K562 (cell line): ENCODE measurements at regions not wholly inside any gene's neighbourhood (a gene's known extent, or its start where the extent isn't known, plus 50 kb on each side); places are given as distances from the start of the nearest gene placed in this dataset.

ENCODE experiments used
- ATAC-seq: fragments of 200-7000 bp; cut with Tn5 transposase; 3 replicates; pipeline ENCODE4 v1.9.1; 2020; ENCODE audit warnings: moderate library complexity
- BruUV-seq: library from RNA; stranded (reverse); fragments of 400-500 nt; replicated peaks from 2 replicates; lab custom pipeline; 2021; lab: Mats Ljungman, UMichigan
- CTCF ChIA-PET: fragments of 300-600 bp; formaldehyde crosslinking; extraction: SDS; loops from one replicate; lab custom pipeline; 2021; ENCODE audit warnings: low intra/inter-chr PET ratio; lab: Yijun Ruan, JAX
- POLR2A ChIA-PET: fragments of 300-600, 350-650 bp; sonication (Branson Sonifier 250); formaldehyde crosslinking; extraction: SDS; loops from one replicate; lab custom pipeline; 2021; ENCODE audit warnings: antibody characterized with exemption, inconsistent platforms; lab: Yijun Ruan, JAX
- DNase-seq, 4 experiments: peaks; one replicate each; pipeline versions ENCODE4 v3.0.0 to v3.0.0-alpha.2; 2011 to 2018; ENCODE audit warnings: low spot score in 3 of 4, mixed read lengths in 3 of 4; ENCODE audit errors: extremely low read depth in 1 of 4
- FAIRE-seq: peaks from 2 replicates; lab custom pipeline; 2011; peaks lifted over from hg19 to GRCh38; lab: Jason Lieb, UNC
- H2AFZ ChIP-seq: 2 replicates; pipeline ENCODE4 v1.6.0; 2011; ENCODE audit warnings: low read depth, low read length, control low read depth, inconsistent platforms
- H3K27ac ChIP-seq: fragments of 200-600 bp; 3 replicates; pipeline ENCODE4 v1.8.0; 2011; ENCODE audit warnings: low read depth, mild to moderate bottlenecking, control low read depth, inconsistent platforms, low read length, moderate library complexity, mixed read lengths; ENCODE audit errors: extremely low read depth
- H3K27me3 ChIP-seq, 2 experiments: fragments of 300-600 bp in 1 of 2; 2 replicates in 1 of 2; 3 replicates in 1 of 2; pipeline versions ENCODE4 v1.6.0 to v1.8.0; 2011; ENCODE audit warnings: inconsistent platforms in 2 of 2, low read length in 2 of 2, mild to moderate bottlenecking in 1 of 2, mixed read lengths in 1 of 2, moderate library complexity in 1 of 2; ENCODE audit not compliant: control insufficient read depth in 2 of 2, insufficient read depth in 2 of 2
- H3K36me3 ChIP-seq: fragments of 300-600 bp; 3 replicates; pipeline ENCODE4 v1.8.0; 2011; ENCODE audit warnings: mild to moderate bottlenecking, low read length, inconsistent platforms; ENCODE audit not compliant: control insufficient read depth, insufficient read depth
- H3K4me1 ChIP-seq, 2 experiments: fragments of 200-600 bp in 1 of 2; replicated peaks in 1 of 2; 2 replicates in 1 of 2; 3 replicates in 1 of 2; pipeline versions ENCODE4 v1.5.1 to v1.8.0; 2011; ENCODE audit warnings: inconsistent platforms in 2 of 2, low read length in 2 of 2, mild to moderate bottlenecking in 1 of 2, mixed read lengths in 1 of 2, moderate library complexity in 1 of 2; ENCODE audit not compliant: control insufficient read depth in 2 of 2, insufficient read depth in 2 of 2
- H3K4me2 ChIP-seq: 2 replicates; pipeline ENCODE4 v1.6.1; 2011; ENCODE audit warnings: low read length, control low read depth, inconsistent platforms, mixed read lengths; ENCODE audit not compliant: insufficient read depth
- H3K4me3 ChIP-seq: fragments of 200-600 bp; sonication (generic), shearing (Covaris generic); 2 replicates; pipeline ENCODE4 v1.5.1; 2016; ENCODE audit warnings: control low read depth, inconsistent platforms
- H3K79me2 ChIP-seq: fragments of 200-600 bp; 3 replicates; pipeline ENCODE4 v1.8.0; 2011; ENCODE audit warnings: low read length, inconsistent platforms; ENCODE audit not compliant: control insufficient read depth, insufficient read depth
- H3K9ac ChIP-seq, 2 experiments: 2 replicates each; pipeline versions ENCODE4 v1.6.0 to v1.6.1; 2011; ENCODE audit warnings: low read depth in 2 of 2, low read length in 2 of 2, control low read depth in 1 of 2, inconsistent platforms in 1 of 2, mild to moderate bottlenecking in 1 of 2, mixed read lengths in 1 of 2; ENCODE audit not compliant: insufficient read depth in 1 of 2
- H3K9me1 ChIP-seq: one replicate; pipeline ENCODE4 v1.6.0; 2011; ENCODE audit warnings: inconsistent platforms, mild to moderate bottlenecking, low read length, moderate library complexity; ENCODE audit not compliant: control insufficient read depth, insufficient read depth
- H3K9me3 ChIP-seq: replicated peaks from 2 replicates; pipeline ENCODE4 v1.5.1; 2011; ENCODE audit warnings: low read depth, low read length, inconsistent platforms; ENCODE audit not compliant: control insufficient read depth, insufficient read depth
- H4K20me1 ChIP-seq: replicated peaks from 2 replicates; pipeline ENCODE4 v1.6.1; 2011; ENCODE audit warnings: low read length, inconsistent platforms, mixed read lengths; ENCODE audit not compliant: control insufficient read depth, insufficient read depth
- BACH1 ChIP-seq: fragments of 200-800 bp; sonication (Bioruptor generic); IDR thresholded peaks from 2 replicates; pipeline ENCODE4 v1.6.1; 2016; ENCODE audit warnings: missing genetic modification characterization, missing compliant biosample characterization
- E2F5 ChIP-seq: sonication (generic); formaldehyde crosslinking; IDR thresholded peaks from 2 replicates; pipeline ENCODE4 v1.8.0; 2022; ENCODE audit warnings: mild to moderate bottlenecking, missing genetic modification reagents
- GABPB1 ChIP-seq: sonication (generic); formaldehyde crosslinking; IDR thresholded peaks from 2 replicates; pipeline ENCODE4 v1.8.0; 2022; ENCODE audit warnings: mild to moderate bottlenecking, missing genetic modification reagents
- IRF2 ChIP-seq: sonication (generic); formaldehyde crosslinking; IDR thresholded peaks from 2 replicates; pipeline ENCODE4 v1.8.1; 2022; ENCODE audit warnings: mild to moderate bottlenecking, missing genetic modification reagents
- JUN ChIP-seq, 2 experiments: sonication (generic) in 1 of 2; formaldehyde crosslinking in 1 of 2; IDR thresholded peaks; 2 replicates each; pipeline versions ENCODE4 v1.6.1 to v1.8.0; 2012 to 2022; ENCODE audit warnings: borderline replicate concordance in 2 of 2, mild to moderate bottlenecking in 2 of 2, improper control_type of control experiment in 1 of 2, low read depth in 1 of 2, low read length in 1 of 2, missing genetic modification reagents in 1 of 2
- KDM4B ChIP-seq, 2 experiments: fragments of 450-650 bp in 1 of 2; sonication (generic) in 1 of 2; IDR thresholded peaks; 2 replicates each; pipeline ENCODE4 v1.6.1; 2016 to 2017; ENCODE audit warnings: borderline replicate concordance in 2 of 2, antibody characterized with exemption in 1 of 2, low read depth in 1 of 2, mild to moderate bottlenecking in 1 of 2
- KDM5B ChIP-seq: fragments of 200-600 bp; sonication (generic); IDR thresholded peaks from 2 replicates; pipeline ENCODE4 v1.6.1; 2012; ENCODE audit warnings: low read depth, mild to moderate bottlenecking, moderate library complexity, low read length, control low read depth, inconsistent platforms; ENCODE audit not compliant: insufficient replicate concordance
- TFAM ChIP-seq: fragments of 250-450 bp; sonication (Bioruptor Pico); conservative IDR thresholded peaks from 2 replicates; pipeline ENCODE4 v1.5.0; 2021; ENCODE audit warnings: mild to moderate bottlenecking, moderate library complexity
- ZEB2 ChIP-seq: fragments of 450-650 bp; IDR thresholded peaks from 2 replicates; pipeline ENCODE4 v1.6.1; 2016
- ZNF174 ChIP-seq: fragments of 250-450 bp; sonication (Bioruptor Pico); IDR thresholded peaks from 2 replicates; pipeline ENCODE4 v1.4.0; 2020; ENCODE audit warnings: mild to moderate bottlenecking
- ZNF311 ChIP-seq: fragments of 250-450 bp; sonication (Bioruptor Pico); IDR thresholded peaks from 2 replicates; pipeline ENCODE4 v1.4.0; 2020; ENCODE audit warnings: mild to moderate bottlenecking, moderate library complexity
- ZNF696 ChIP-seq: fragments of 250-450 bp; sonication (Bioruptor Pico); conservative IDR thresholded peaks from 2 replicates; pipeline ENCODE4 v1.4.0; 2020; ENCODE audit warnings: mild to moderate bottlenecking, moderate library complexity
- in situ Hi-C: fragments of 300-500 bp; cut with MboI; formaldehyde crosslinking; loops from 4 replicates; pipeline ENCODE4 v1.15.0; 2018; ENCODE audit warnings: inconsistent platforms, mixed read lengths
- intact Hi-C: fragments of 100-400 bp; cut with micrococcal nuclease; formaldehyde crosslinking; loops from 2 replicates; pipeline ENCODE4 v1.14.2; 2022

GRCh38 chr3:30518181-30518864, 88.1 kb upstream of the TGFBR2 start (continued):
- TF ChIP-seq BACH1 (tag) (no peak), ZNF696 (CRISPR knock-in tag) (no peak), GABPB1 (CRISPR knock-in tag) (no peak), E2F5 (CRISPR knock-in tag) (no peak), KDM5B (no peak), ZNF311 (CRISPR knock-in tag) (no peak), JUN (IDR thresholded peaks at IDR 0.05; ENCODE audit: borderline replicate concordance, low read depth, low read length) (no peak), JUN (CRISPR knock-in tag; IDR thresholded peaks at IDR 0.05; ENCODE audit: borderline replicate concordance) (no peak)

GRCh38 chr3:30518872-30519271, 87.5 kb upstream of the TGFBR2 start:
- H3K9ac ChIP-seq, result no peak overlapping the region

More at GRCh38 chr3:30518872-30519271, 87.5 kb upstream of the TGFBR2 start:
- no peaks in the 10 kb centered on the region for H3K27me3 ChIP-seq
- no peaks in the 10 kb centered on the region for H3K79me2 ChIP-seq
- DNase-seq (no peak), ATAC-seq (no peak), FAIRE-seq (no peak)
- POLR2A ChIA-PET, result no interaction called here
- no peaks in the 10 kb centered on the region for H3K9me1 ChIP-seq
- no peaks in the 10 kb centered on the region for H3K9me3 ChIP-seq
- intact Hi-C loops, result no loop called here
- no peak overlapping the region for H3K27ac ChIP-seq
- no TSS peak for BruUV-seq
- in situ Hi-C loops, result no loop called here
- TF ChIP-seq ZEB2 (no peak), KDM4B (IDR thresholded peaks at IDR 0.05; ENCODE audit: borderline replicate concordance in 2 of 2, low read depth in 1 of 2) (no peak), ZNF174 (CRISPR knock-in tag) (no peak), IRF2 (CRISPR knock-in tag) (no peak), TFAM (CRISPR knock-in tag) (no peak)
- no peak overlapping the region for H3K4me2 ChIP-seq
- no peaks in the 10 kb centered on the region for H4K20me1 ChIP-seq
- H3K4me3 ChIP-seq, result no peak overlapping the region
- H3K4me1 ChIP-seq, result no peaks in the 10 kb centered on the region
- H3K36me3 ChIP-seq, result no peaks in the 10 kb centered on the region
- H2AFZ ChIP-seq, result no peak overlapping the region
- CTCF ChIA-PET, result no interaction called here
